CD4-positive, alpha-beta memory T cell (primary cell): ENCODE measurements at regions not wholly inside any gene's neighbourhood (a gene's known extent, or its start where the extent isn't known, plus 50 kb on each side); places are given as distances from the start of the nearest gene placed in this dataset.

Experiments
- CTCF ChIA-PET: fragments of 350-600 bp; sonication (Branson Sonifier 250); formaldehyde crosslinking; loops from one replicate; lab custom pipeline; 2021; ENCODE audit warnings: inconsistent platforms; ENCODE audit not compliant: partially characterized antibody; lab: Charles Lee
- POLR2A ChIA-PET: fragments of 350-600 bp; sonication (Branson Sonifier 250); formaldehyde crosslinking; loops from one replicate; lab custom pipeline; 2021; ENCODE audit not compliant: partially characterized antibody; lab: Charles Lee
- DNase-seq, 5 donors: peaks; one replicate each; pipeline versions ENCODE4 v3.0.0 to v3.0.0-alpha.2; 2020 to 2022; ENCODE audit warnings: mixed read lengths in 1 of 5
- H3K27ac ChIP-seq: one replicate; pipeline ENCODE4 v1.7.0; 2013; ENCODE audit warnings: low read depth, low read length
- H3K27me3 ChIP-seq: 2 replicates; pipeline ENCODE4 v1.7.0; 2013; ENCODE audit warnings: mild to moderate bottlenecking, low read length, moderate library complexity; ENCODE audit not compliant: insufficient read depth
- H3K36me3 ChIP-seq: 2 replicates; pipeline ENCODE4 v1.7.0; 2013; ENCODE audit warnings: mild to moderate bottlenecking, low read length, moderate library complexity; ENCODE audit not compliant: insufficient read depth
- H3K4me1 ChIP-seq: 2 replicates; pipeline ENCODE4 v1.7.0; 2013; ENCODE audit warnings: mild to moderate bottlenecking, low read length, moderate library complexity; ENCODE audit not compliant: insufficient read depth
- H3K4me3 ChIP-seq, 2 donors: one replicate each; pipeline ENCODE4 v1.7.0; 2013; ENCODE audit warnings: low read length in 2 of 2, mild to moderate bottlenecking in 1 of 2
- H3K9me3 ChIP-seq, 2 donors: one replicate each; pipeline ENCODE4 v1.7.0; 2013; ENCODE audit warnings: low read length in 2 of 2, control low read depth in 1 of 2; ENCODE audit not compliant: control insufficient read depth in 1 of 2
- H3K27ac Mint-ChIP-seq, 7 donors: one replicate each; pipeline ENCODE4 v1.8.0; 2020 to 2021; ENCODE audit warnings: mixed read lengths in 7 of 7, mild to moderate bottlenecking in 6 of 7, inconsistent platforms in 3 of 7, moderate library complexity in 3 of 7
- H3K27me3 Mint-ChIP-seq, 2 donors: one replicate each; pipeline ENCODE4 v1.8.0; 2020 to 2021; ENCODE audit warnings: mixed read lengths in 2 of 2
- H3K36me3 Mint-ChIP-seq, 2 donors: one replicate each; pipeline ENCODE4 v1.8.0; 2020 to 2021; ENCODE audit warnings: mixed read lengths in 2 of 2, inconsistent platforms in 1 of 2, mild to moderate bottlenecking in 1 of 2
- H3K4me1 Mint-ChIP-seq, 4 donors: one replicate each; pipeline ENCODE4 v1.8.0; 2020 to 2021; ENCODE audit warnings: mixed read lengths in 4 of 4, mild to moderate bottlenecking in 1 of 4
- H3K4me3 Mint-ChIP-seq, 8 donors: one replicate each; pipeline ENCODE4 v1.8.0; 2020 to 2021; ENCODE audit warnings: mixed read lengths in 8 of 8, mild to moderate bottlenecking in 7 of 8, moderate library complexity in 6 of 8, inconsistent platforms in 3 of 8
- H3K9me3 Mint-ChIP-seq, 8 donors: one replicate each; pipeline ENCODE4 v1.8.0; 2020 to 2021; ENCODE audit warnings: mixed read lengths in 8 of 8, mild to moderate bottlenecking in 5 of 8, inconsistent platforms in 3 of 8, moderate library complexity in 1 of 8
- intact Hi-C: fragments of 100-400 bp; cut with micrococcal nuclease; formaldehyde crosslinking; loops from one replicate; pipeline ENCODE4 v1.15.1; 2023

GRCh38 chr12:93080994-93081809, 152.1 kb upstream of the EEA1 start:
- Histone ChIP-seq H3K36me3 (no peaks in the 10 kb centered on the region), H3K9me3 (no peaks in the 10 kb centered on the region), H3K4me3 (no peak overlapping the region), H3K4me1 (no peaks in the 10 kb centered on the region), H3K27me3 (no peaks in the 10 kb centered on the region), H3K27ac (no peak overlapping the region)
- intact Hi-C loops: no loop called here
- no peak overlapping the region for H3K27ac Mint-ChIP-seq
- H3K4me3 Mint-ChIP-seq: no peak overlapping the region
- H3K4me1 Mint-ChIP-seq: no peaks in the 10 kb centered on the region
- no peak for DNase-seq
- POLR2A ChIA-PET: no interaction called here
- H3K9me3 Mint-ChIP-seq: peaks cover 0 to 6% (median 2%) of the 10 kb centered on the region in 8 donors
- CTCF ChIA-PET: interaction anchor here (1.0 kb wide), 1 partner anchor 17 kb away, joined by 4 read pairs; no protein-coding TSS in a partner anchor
- H3K27me3 Mint-ChIP-seq: peaks cover under 1 to 3% of the 10 kb centered on the region in 2 donors
- H3K36me3 Mint-ChIP-seq: no peaks in the 10 kb centered on the region

- H3K4me1 ChIP-seq: no peaks in the 10 kb centered on the region
- H3K27ac Mint-ChIP-seq: no peak overlapping the region
- no peak overlapping the region for H3K4me3 ChIP-seq
- H3K9me3 ChIP-seq: no peaks in the 10 kb centered on the region
- no peak overlapping the region for H3K27ac ChIP-seq
- no peaks in the 10 kb centered on the region for H3K36me3 ChIP-seq
- no peaks in the 10 kb centered on the region for H3K4me1 Mint-ChIP-seq
- peaks cover 0 to 2% of the 10 kb centered on the region in 2 donors for H3K27me3 Mint-ChIP-seq
- ChIA-PET POLR2A (no interaction called here), CTCF (no interaction called here)
- intact Hi-C loops: no loop called here
- H3K36me3 Mint-ChIP-seq: no peaks in the 10 kb centered on the region
- no peak overlapping the region for H3K4me3 Mint-ChIP-seq
- DNase-seq: no peak
- peaks cover 0 to 12% (median 5%) of the 10 kb centered on the region in 8 donors for H3K9me3 Mint-ChIP-seq
- no peaks in the 10 kb centered on the region for H3K27me3 ChIP-seq
These were observed 152.7 kb upstream of the EEA1 start for GRCh38 chr12:93081810-93082165.

- Mint-ChIP-seq H3K4me3 (no peak overlapping the region), H3K4me1 (peaks cover 0 to 2% (median 0%) of the 10 kb centered on the region in 4 donors), H3K27ac (no peak overlapping the region), H3K9me3 (peaks cover 2 to 13% (median 6%) of the 10 kb centered on the region in 8 donors), H3K27me3 (no peaks in the 10 kb centered on the region), H3K36me3 (no peaks in the 10 kb centered on the region)
- Histone ChIP-seq H3K36me3 (no peaks in the 10 kb centered on the region), H3K4me1 (peaks cover 5% of the 10 kb centered on the region), H3K27me3 (no peaks in the 10 kb centered on the region), H3K27ac (no peak overlapping the region), H3K9me3 (no peaks in the 10 kb centered on the region), H3K4me3 (no peak overlapping the region)
- intact Hi-C loops: no loop called here
- ChIA-PET POLR2A (no interaction called here), CTCF (no interaction called here)
- no peak for DNase-seq
These were observed 156.5 kb upstream of the EEA1 start for GRCh38 chr12:93085383-93086287.

- POLR2A ChIA-PET: no interaction called here
- no peak overlapping the region for H3K27ac ChIP-seq
- no peak for DNase-seq
- no peak overlapping the region for H3K27ac Mint-ChIP-seq
- CTCF ChIA-PET: no interaction called here
- H3K4me1 Mint-ChIP-seq: peaks cover 0 to 2% (median 0%) of the 10 kb centered on the region in 4 donors
- no peaks in the 10 kb centered on the region for H3K36me3 Mint-ChIP-seq
- no peaks in the 10 kb centered on the region for H3K27me3 Mint-ChIP-seq
- H3K4me1 ChIP-seq: peaks cover 5% of the 10 kb centered on the region
- H3K4me3 Mint-ChIP-seq: no peak overlapping the region
- H3K9me3 ChIP-seq: no peaks in the 10 kb centered on the region
- H3K27me3 ChIP-seq: no peaks in the 10 kb centered on the region
- H3K36me3 ChIP-seq: no peaks in the 10 kb centered on the region
- peaks cover 2 to 13% (median 6%) of the 10 kb centered on the region in 8 donors for H3K9me3 Mint-ChIP-seq
- intact Hi-C loops: no loop called here
- H3K4me3 ChIP-seq: no peak overlapping the region
These were observed 157.2 kb upstream of the EEA1 start for GRCh38 chr12:93086288-93086727.

- intact Hi-C loops: no loop called here
- no peaks in the 10 kb centered on the region for H3K27me3 Mint-ChIP-seq
These were observed 158.9 kb upstream of the EEA1 start for GRCh38 chr12:93087840-93088610.

GRCh38 chr12:93089805-93090569, 160.9 kb upstream of the EEA1 start:
- no peak overlapping the region for H3K27ac ChIP-seq
- intact Hi-C loops: no loop called here
- DNase-seq: no peak
- Mint-ChIP-seq H3K9me3 (peaks cover 2 to 13% (median 6%) of the 10 kb centered on the region in 8 donors), H3K27me3 (no peaks in the 10 kb centered on the region), H3K27ac (no peak overlapping the region), H3K4me3 (no peak overlapping the region), H3K4me1 (peaks cover 0 to 2% (median 0%) of the 10 kb centered on the region in 4 donors), H3K36me3 (no peaks in the 10 kb centered on the region)
- no peaks in the 10 kb centered on the region for H3K27me3 ChIP-seq
- no peaks in the 10 kb centered on the region for H3K36me3 ChIP-seq
- no peak overlapping the region for H3K4me3 ChIP-seq
- H3K9me3 ChIP-seq: no peaks in the 10 kb centered on the region
- CTCF ChIA-PET: no interaction called here
- POLR2A ChIA-PET: no interaction called here
- H3K4me1 ChIP-seq: peaks cover 5% of the 10 kb centered on the region

More at GRCh38 chr12:93087840-93088610, 158.9 kb upstream of the EEA1 start:
- no peaks in the 10 kb centered on the region for H3K9me3 ChIP-seq
- Mint-ChIP-seq H3K36me3 (no peaks in the 10 kb centered on the region), H3K4me1 (peaks cover 0 to 2% (median 0%) of the 10 kb centered on the region in 4 donors), H3K4me3 (no peak overlapping the region), H3K27ac (no peak overlapping the region), H3K9me3 (peaks cover 2 to 13% (median 6%) of the 10 kb centered on the region in 8 donors)
- no peak for DNase-seq
- H3K27ac ChIP-seq: no peak overlapping the region
- H3K4me3 ChIP-seq: no peak overlapping the region
- H3K36me3 ChIP-seq: no peaks in the 10 kb centered on the region
- CTCF ChIA-PET: no interaction called here
- POLR2A ChIA-PET: no interaction called here
- H3K4me1 ChIP-seq: peaks cover 5% of the 10 kb centered on the region
- no peaks in the 10 kb centered on the region for H3K27me3 ChIP-seq
